HG03280 (cell line): ENCODE measurements at regions not wholly inside any gene's neighbourhood (a gene's known extent, or its start where the extent isn't known, plus 50 kb on each side); places are given as distances from the start of the nearest gene placed in this dataset.

Experiments
- ATAC-seq: cut with Tn5 transposase; IDR thresholded peaks from one replicate; pipeline ENCODE4 v1.9.1; 2021; ENCODE audit warnings: mild to moderate bottlenecking, moderate library complexity; ENCODE audit not compliant: unreplicated experiment

- ATAC-seq, result no peak
These were observed 77.8 kb upstream of the CPNE8 start for GRCh38 chr12:38983117-38983571.

- no peak for ATAC-seq
These were observed 71.7 kb upstream of the CPNE8 start for GRCh38 chr12:38977132-38977531.

GRCh38 chr12:38969706-38970105, 64.3 kb upstream of the CPNE8 start:
- ATAC-seq, result no peak

GRCh38 chr12:38961683-38962082, 56.3 kb upstream of the CPNE8 start:
- no peak for ATAC-seq

- ATAC-seq, result no peak
These were observed 55.6 kb upstream of the CPNE8 start for GRCh38 chr12:38961012-38961411.

- ATAC-seq, result no peak
These were observed 50.9 kb upstream of the CPNE8 start for GRCh38 chr12:38956337-38956736.
